ENCODE measurements at regions not wholly inside any gene's neighbourhood (a gene's known extent, or its start where the extent isn't known, plus 50 kb on each side); places are given as distances from the start of the nearest gene placed in this dataset.

DNA sequence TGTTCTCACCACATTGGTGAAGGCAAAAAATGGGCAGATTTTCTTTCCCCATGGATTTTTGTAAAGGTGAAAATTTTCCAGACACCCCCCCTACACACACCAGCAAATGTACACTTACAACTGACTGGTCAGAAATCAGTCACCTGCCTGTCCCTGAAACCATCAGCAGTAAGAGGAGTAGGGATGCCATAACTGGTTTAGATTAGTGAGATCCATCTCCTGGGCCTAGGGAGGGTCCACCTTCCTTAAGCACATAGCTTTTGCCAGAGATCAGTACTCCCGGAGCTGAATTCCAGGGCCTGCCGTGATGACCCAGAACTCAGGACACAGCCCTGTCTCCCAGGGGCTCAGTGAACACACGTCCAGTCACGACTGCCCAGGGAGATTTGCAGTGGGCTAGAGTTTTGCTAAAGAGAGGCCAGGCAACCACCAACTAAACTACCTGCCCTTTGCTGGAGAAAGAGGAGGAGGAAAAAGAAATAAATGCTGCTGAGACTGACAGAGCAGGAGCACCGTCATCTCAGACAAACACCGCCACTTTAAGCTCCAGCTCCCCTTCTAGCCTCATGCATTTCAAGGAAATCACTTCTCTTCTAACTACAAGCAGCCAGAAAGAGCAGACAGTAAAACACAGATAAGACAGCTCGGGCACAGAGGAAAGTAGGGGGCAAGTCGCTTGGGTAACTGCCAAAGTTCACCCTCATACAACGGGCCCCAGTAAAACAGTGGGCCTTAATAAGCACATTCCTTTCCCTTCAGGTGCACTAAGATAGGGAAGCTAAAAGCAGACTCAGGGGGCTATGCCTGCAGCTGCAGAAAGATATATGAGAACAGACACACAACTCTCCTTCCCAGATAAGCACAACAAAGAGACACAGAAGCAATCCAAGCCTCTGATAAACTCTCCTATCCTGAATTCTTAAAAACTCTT lies 82.6 kb upstream of the SPTLC3 start:
- TF ChIP-seq, protein P1, sequence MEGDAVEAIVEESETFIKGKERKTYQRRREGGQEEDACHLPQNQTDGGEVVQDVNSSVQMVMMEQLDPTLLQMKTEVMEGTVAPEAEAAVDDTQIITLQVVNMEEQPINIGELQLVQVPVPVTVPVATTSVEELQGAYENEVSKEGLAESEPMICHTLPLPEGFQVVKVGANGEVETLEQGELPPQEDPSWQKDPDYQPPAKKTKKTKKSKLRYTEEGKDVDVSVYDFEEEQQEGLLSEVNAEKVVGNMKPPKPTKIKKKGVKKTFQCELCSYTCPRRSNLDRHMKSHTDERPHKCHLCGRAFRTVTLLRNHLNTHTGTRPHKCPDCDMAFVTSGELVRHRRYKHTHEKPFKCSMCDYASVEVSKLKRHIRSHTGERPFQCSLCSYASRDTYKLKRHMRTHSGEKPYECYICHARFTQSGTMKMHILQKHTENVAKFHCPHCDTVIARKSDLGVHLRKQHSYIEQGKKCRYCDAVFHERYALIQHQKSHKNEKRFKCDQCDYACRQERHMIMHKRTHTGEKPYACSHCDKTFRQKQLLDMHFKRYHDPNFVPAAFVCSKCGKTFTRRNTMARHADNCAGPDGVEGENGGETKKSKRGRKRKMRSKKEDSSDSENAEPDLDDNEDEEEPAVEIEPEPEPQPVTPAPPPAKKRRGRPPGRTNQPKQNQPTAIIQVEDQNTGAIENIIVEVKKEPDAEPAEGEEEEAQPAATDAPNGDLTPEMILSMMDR (IDR thresholded peaks at IDR 0.05 in 4 of 5, conservative IDR thresholded peaks at IDR 0.05 in 1 of 5) = no peak
- no peak for TF ChIP-seq POLR2A (IDR thresholded peaks at IDR 0.05)
